Adrenal gland (tissue), 5 donors: ENCODE measurements at regions not wholly inside any gene's neighbourhood (a gene's known extent, or its start where the extent isn't known, plus 50 kb on each side); places are given as distances from the start of the nearest gene placed in this dataset.

Source experiments
- CTCF ChIP-seq, 6 experiments: fragments of 450-650 bp in 4 of 6; fragments of 200-600 bp in 2 of 6; sonication (generic) in 1 of 6; IDR thresholded peaks; 1 replicate in 5 of 6; 2 replicates in 1 of 6; pipeline versions ENCODE4 v1.5.1 to v1.8.0; 2016 to 2021; ENCODE audit warnings: antibody characterized with exemption in 6 of 6, mild to moderate bottlenecking in 2 of 6, moderate library complexity in 1 of 6
- POLR2A ChIP-seq, 2 donors: fragments of 450-650 bp; IDR thresholded peaks; one replicate each; pipeline ENCODE4 v1.6.1; 2017; ENCODE audit warnings: antibody characterized with exemption in 2 of 2, mild to moderate bottlenecking in 2 of 2, moderate library complexity in 1 of 2
- donor health status: DM: no; HTN: no; CAD: no.

- peak; percentile 29 to 72 (median 54) for TF ChIP-seq CTCF (IDR thresholded peaks at IDR 0.05)
- no peak for TF ChIP-seq POLR2A (IDR thresholded peaks at IDR 0.05)
Measured at GRCh38 chr7:80060218-80060806, 74.3 kb upstream of the GNAI1 start.
